Left lobe of liver (tissue), 2 donors: ENCODE measurements at regions not wholly inside any gene's neighbourhood (a gene's known extent, or its start where the extent isn't known, plus 50 kb on each side); places are given as distances from the start of the nearest gene placed in this dataset.

Source experiments
- ATAC-seq: fragments of 200-7000 bp; cut with Tn5 transposase; one replicate; pipeline ENCODE4 v1.9.1; 2020; ENCODE audit warnings: mild to moderate bottlenecking, moderate library complexity
- DNase-seq: peaks from one replicate; pipeline ENCODE4 v3.0.0-alpha.2; 2020; ENCODE audit warnings: low spot score
- donor health status: DM: no; HTN: no; CAD: no; lungs with moderate emphysema.
- donor health status: DM: no; HTN: yes; CAD: no.

DNA sequence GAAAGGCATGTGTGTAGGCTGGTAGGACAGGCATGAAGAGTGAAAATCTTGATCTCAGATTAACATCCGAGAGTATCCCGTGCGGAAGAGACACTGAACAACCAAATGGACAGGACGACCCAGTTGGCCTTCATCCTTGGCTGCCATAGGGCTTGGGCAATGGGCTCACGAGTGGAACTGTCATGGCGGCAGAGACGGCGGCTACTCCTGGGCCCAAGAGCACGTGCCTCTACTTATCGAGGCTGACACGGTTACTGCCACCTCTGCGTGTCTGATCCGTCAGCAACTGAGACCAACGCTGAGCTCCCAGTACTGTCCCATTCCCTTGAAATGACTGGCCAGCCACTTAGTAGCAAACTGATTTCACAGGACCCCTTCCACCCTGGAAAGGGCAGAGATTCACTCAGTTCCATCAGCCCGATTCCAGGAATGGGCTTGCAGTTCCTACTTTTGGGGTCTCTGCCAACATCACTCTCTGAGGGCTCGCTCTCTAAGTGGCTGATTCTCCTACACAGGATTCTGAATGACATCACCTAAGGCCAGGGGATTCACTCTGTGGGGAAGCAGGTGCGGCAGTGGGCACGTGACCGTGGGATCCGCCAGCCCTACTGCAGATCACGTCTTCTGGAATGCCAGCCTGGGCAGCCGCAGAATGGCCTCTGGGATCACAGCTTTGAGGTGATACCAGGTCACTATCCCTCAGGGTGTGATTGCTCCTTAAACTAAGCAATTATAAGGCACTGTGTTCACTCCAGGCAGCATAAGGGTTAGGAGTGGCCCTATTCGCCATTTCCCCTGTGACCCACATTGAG lies 97.8 kb downstream of the RPS6KA4 start:
- DNase-seq: peak; percentile 11

DNA sequence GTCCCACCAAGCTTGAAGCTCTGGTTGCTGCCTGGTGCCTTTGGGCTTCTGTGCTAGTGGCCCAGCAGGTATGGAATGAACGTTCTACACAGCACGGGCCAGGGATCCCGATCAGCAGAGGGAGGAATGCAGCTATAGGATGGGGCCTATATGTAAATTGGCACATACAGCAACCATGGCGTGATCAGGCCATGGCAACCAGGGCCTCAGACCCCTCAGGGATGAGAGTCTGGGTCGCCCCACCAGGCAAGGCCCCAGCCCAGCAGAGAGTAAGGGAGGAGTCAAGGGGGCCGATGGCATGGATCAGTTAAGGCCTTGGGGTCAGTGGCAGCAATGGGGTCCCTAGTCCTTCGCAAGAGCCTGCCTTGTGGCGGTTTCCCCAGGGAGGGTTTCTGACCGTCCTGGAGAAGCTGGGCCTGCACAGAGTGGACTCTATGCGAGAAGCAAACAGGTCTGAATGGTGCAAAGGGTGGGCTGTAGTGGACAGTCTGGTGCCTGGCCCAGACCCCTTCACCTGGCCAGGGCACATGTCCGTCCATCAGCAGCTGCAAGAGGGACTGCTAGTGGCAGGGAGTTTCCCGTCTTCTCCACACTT lies 98.2 kb upstream of the SLC22A11 start:
- ATAC-seq: no peak
- DNase-seq: peak; percentile 40

More for the DNA sequence above, 97.8 kb downstream of the RPS6KA4 start:
- ATAC-seq: no peak

DNA sequence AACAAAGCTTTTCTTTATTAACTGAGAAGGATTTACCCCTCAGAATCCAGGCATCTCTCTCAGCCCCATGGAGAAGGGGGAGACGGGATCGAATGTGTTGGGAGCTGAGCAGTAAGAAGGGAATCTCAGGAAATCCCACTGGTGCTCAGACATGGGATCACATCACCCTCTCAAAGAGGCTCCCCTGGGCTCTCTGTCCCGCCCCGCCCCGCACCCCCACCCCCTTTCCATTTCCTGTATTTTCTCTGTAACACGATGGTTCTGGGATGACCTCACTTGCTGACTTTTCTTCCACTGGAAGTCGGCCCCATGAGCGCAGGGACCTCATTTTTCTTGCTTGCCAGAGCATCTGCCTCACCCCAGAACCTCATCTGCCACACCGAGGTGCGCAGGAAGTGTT lies 96.7 kb upstream of the SLC22A11 start:
- DNase-seq (peak; percentile 8), ATAC-seq (no peak)

GRCh38 chr11:64459609-64460008 lies 96.1 kb upstream of the SLC22A11 start:
- DNase-seq (peak; percentile 6), ATAC-seq (no peak)

- DNase-seq (peak; percentile 23), ATAC-seq (no peak)
Observed at GRCh38 chr11:64461081-64461480, 94.7 kb upstream of the SLC22A11 start.

DNA sequence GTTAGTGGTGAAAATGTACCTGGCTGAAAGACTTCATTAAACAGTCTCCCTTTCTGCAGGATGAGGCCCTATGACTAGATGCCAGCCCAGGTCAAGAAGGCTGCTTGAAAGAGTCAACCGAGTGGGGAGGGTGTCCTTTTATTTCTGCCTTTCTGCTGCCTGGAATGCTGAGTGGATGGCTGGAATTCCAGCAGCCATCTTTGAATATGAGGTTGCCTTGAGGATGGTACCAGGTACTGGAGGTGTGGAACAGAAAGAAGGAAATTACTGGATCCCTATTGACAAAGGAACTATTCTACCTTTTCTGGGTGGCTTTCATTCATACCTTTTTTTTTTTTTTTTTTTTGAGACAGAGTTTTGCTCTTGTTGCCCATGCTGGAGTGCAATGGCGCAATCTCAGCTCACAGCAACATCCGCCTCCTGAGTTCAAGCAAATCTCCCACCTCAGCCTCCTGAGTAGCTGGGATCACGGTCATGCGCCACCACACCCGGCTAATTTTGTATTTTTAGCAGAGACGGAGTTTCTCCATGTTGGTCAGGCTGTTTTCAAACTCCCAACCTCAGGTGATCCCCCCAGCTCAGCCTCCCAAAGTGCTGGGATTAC lies 89.5 kb upstream of the SLC22A11 start:
- DNase-seq (peak; percentile 21), ATAC-seq (no peak)

- ATAC-seq: no peak
Observed at GRCh38 chr11:64469288-64469687, 86.5 kb upstream of the SLC22A11 start.

GRCh38 chr11:64472593-64473455 lies 82.9 kb upstream of the SLC22A11 start:
- peak; percentile 49 for DNase-seq
- ATAC-seq: peak; percentile 92

More at GRCh38 chr11:64469288-64469687, 86.5 kb upstream of the SLC22A11 start:
- DNase-seq: peak; percentile 18

- no peak for ATAC-seq
- DNase-seq: peak; percentile 32
Observed at GRCh38 chr11:64474680-64475079, 81.1 kb upstream of the SLC22A11 start.

- DNase-seq (peak; percentile 18), ATAC-seq (no peak)
Observed at GRCh38 chr11:64475145-64475544, 80.6 kb upstream of the SLC22A11 start.

DNA sequence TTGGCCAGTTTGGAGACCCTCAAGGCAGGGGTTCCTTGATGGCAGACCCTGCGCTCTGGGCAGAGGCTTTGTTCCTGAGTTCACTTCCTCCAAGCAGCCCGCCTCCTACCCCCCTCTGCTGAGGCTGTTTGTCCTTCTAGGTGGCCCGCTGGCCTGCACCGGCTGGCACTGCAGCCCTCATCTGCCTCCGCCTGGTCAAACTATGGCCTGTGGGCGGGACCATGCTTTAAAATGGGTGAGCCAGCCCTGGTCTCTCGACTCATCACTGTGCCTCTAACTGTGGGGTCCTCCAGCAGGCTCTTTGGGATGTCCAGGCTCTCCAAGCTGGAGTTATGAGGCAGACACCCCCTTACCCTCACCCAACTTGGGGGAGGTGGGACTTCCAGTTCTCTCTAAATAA lies 78.9 kb upstream of the SLC22A11 start:
- no peak for ATAC-seq
- peak; percentile 41 for DNase-seq

DNA sequence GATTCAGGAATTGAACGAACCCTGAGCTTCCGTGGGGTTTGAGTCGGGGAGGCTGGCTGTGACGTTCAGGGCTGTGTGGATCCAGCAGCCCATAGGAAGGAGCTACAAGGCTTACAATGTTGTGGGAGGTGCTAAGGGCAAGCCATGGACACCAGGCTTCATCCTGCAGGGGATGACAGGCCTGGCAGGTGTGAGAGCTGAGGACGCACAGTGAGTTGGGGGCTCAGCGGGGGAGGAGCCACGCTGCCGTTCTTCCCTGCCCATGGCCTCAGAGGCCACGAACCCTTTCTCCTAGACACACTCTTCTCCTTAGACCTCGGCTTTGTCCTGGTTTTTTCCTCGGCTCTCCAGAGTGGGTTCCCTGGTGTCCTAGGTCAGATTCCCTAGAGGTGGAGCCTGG lies 78.1 kb upstream of the SLC22A11 start:
- DNase-seq: peak; percentile 30
- no peak for ATAC-seq

GRCh38 chr11:64482588-64482987 lies 73.2 kb upstream of the SLC22A11 start:
- no peak for ATAC-seq
- no peak for DNase-seq

DNA sequence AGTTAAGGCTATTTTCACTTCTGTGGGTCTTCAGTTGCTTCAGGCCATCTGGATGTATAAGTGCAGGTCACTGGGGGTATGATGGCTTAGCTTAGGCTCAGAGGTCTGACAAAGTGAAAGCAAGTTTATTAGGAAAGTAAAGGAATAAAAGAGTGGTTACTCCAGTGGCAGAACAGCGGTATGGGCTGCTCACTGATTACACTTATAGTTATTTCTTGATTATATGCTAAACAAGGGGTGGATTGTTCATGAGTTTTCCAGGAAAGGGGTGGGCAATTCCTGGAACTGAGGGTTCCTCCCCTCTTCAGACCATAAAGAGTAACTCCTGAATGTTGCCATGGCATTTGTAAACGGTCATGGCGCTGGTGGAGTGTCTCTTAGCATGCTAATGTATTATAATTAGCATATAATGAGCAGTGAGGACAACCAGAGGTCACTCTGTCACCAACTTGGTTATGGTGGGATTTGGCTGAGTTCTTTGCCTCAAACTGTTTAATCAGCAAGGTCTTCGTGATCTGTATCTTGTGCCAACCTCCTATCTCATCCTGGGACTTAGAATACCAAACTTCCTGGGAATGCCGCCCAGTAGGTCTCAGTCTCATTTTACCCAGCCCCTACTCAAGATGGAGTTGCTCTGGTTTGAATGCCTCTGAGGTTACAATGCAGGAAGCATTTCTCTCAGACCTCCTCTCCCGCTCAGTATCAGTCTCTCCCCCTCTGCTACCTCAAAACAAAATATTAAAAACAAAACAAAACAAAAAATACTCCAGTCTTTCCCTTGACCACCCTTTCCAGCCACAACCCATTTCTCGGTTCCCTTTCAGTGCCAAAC lies 71.3 kb upstream of the SLC22A11 start:
- DNase-seq (no peak), ATAC-seq (no peak)

GRCh38 chr11:64485074-64485473 lies 70.7 kb upstream of the SLC22A11 start:
- DNase-seq (peak; percentile 27), ATAC-seq (no peak)

DNA sequence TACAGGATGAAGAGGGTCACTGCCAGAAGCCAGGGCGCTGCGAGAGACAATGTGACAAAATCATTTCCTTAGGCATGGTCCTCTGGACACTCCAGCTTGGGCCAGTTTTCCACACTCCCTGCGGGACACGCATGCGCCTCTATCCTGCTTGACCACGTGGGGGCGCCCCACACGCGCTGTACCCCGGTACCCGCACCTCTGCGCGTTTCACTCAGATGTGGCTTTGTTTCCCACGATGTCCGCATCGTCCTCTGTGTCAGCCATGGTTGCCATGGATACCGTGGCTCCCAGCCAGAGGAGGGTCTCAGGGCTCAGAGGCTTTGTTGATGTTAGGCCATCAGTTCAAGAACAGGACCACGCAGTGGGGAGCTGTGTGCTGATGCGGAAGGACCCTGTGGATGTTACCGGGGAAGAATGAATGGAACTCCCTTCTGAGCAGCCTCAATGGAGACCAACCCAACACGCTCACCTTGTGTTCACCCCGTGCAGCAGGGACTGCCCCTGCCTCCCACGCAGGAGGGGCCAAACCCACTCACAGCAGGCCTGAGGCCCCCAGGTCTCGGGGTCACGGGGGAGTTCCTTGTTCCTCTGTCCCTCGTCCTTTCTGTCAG lies 65.8 kb upstream of the SLC22A11 start:
- DNase-seq (peak; percentile 47), ATAC-seq (peak; percentile 68)

DNA sequence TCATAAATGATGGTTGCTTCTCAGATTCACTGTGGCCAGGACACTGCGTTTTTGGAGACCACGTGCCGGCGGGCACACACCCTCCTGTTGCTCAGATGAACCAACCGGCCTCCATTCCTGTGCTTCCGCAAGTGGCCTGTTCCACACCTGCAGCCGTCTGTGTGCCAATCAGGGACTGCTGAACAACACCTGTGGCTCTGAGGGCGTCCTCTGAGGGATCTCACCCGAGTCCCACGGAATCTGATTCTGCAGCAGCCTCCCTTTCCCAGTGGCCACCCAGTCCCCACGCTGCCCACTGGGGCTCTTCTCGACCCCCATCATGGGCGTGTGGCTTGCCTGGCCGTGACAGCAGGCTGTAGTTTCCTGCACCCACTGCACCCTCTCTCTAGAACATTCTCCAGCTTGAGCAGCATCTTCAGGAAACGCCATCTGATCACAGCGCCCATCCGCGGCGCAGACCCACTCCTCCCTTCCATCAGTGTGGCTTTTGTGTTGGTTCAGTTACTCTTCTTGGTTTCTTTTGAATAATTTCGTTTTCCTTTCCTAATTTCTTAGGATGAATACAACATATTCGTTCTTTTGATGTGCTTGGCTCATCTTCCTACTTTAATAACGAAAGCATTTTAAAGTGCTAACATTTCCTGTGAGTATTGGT lies 65.1 kb upstream of the SLC22A11 start:
- DNase-seq (peak; percentile 22), ATAC-seq (no peak)

- ATAC-seq (no peak), DNase-seq (no peak)
Observed at GRCh38 chr11:64492561-64492960, 63.2 kb upstream of the SLC22A11 start.

DNA sequence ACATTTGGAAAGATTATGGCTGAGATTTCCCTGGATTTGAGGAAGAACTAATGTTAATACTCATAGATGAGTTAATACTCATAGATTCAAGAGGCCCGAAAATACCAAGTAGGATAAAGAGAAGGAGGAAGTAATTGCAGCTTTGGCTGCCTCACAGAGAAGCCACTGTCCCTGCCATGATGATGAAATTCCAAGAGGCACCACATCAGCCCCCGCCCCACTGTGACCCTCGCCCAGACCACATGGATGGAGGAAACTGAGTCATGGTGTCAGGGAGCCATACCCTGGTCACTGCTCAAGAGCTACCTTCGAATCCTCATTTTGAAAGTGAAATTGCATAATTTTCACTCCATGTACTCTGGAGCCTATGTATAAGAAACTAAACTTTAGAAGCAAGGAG lies 57.6 kb upstream of the SLC22A11 start:
- no peak for ATAC-seq
- DNase-seq: no peak
